ENCODE measurements at regions not wholly inside any gene's neighbourhood (a gene's known extent, or its start where the extent isn't known, plus 50 kb on each side); places are given as distances from the start of the nearest gene placed in this dataset.

DNA sequence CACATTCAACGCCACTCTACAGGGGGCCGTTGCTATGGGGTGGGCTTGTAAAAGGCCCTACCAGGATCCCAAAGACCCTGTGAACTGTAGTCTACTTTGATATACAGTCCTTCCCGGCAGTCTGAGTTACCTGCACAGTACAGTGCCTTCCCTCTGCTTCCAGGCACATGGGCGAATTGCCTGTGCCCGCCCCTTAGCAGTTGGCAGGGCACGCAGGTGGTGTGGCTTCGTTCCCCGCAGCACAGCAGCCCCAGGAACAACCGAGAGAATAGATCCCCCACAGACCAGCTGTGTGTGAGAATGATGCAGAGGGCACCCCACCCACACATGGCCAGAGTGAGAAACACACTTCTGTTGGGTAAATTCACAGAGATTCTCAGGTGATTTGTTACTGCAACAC, 60.6 kb downstream of the MRPL57 start:
- H3K9me3 ChIP-seq (ENCODE audit: low read depth): no peaks in the 10 kb centered on the region
- no peak overlapping the region for H3K9ac ChIP-seq
- peaks cover 2% of the 10 kb centered on the region for H3K9me3 Mint-ChIP-seq
- H3F3A ChIP-seq (ENCODE audit: low read depth): no peaks in the 10 kb centered on the region
- H3K4me3 ChIP-seq: no peak overlapping the region
- H3K27ac Mint-ChIP-seq: no peak overlapping the region
- no peaks in the 10 kb centered on the region for H3K36me3 Mint-ChIP-seq
- DNase-seq (ENCODE audit: low spot score): no peak
- H3K4me1 ChIP-seq: no peaks in the 10 kb centered on the region
- H3K36me3 ChIP-seq: no peaks in the 10 kb centered on the region
- no peak overlapping the region for H3K4me2 ChIP-seq
- no peak overlapping the region for H3K4me3 Mint-ChIP-seq
- no peak overlapping the region for H2AFZ ChIP-seq (replicated peaks)
- H3K4me1 Mint-ChIP-seq: peaks cover 2% of the 10 kb centered on the region
- no peaks in the 10 kb centered on the region for H3K79me2 ChIP-seq (ENCODE audit: low read depth)
- TF ChIP-seq EZH2phosphoT487 (IDR thresholded peaks at IDR 0.05): no peak
- TF ChIP-seq EZH2 (IDR thresholded peaks at IDR 0.05): no peak
- TF ChIP-seq, protein P1, sequence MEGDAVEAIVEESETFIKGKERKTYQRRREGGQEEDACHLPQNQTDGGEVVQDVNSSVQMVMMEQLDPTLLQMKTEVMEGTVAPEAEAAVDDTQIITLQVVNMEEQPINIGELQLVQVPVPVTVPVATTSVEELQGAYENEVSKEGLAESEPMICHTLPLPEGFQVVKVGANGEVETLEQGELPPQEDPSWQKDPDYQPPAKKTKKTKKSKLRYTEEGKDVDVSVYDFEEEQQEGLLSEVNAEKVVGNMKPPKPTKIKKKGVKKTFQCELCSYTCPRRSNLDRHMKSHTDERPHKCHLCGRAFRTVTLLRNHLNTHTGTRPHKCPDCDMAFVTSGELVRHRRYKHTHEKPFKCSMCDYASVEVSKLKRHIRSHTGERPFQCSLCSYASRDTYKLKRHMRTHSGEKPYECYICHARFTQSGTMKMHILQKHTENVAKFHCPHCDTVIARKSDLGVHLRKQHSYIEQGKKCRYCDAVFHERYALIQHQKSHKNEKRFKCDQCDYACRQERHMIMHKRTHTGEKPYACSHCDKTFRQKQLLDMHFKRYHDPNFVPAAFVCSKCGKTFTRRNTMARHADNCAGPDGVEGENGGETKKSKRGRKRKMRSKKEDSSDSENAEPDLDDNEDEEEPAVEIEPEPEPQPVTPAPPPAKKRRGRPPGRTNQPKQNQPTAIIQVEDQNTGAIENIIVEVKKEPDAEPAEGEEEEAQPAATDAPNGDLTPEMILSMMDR (IDR thresholded peaks at IDR 0.05): no peak
- H3K27ac ChIP-seq: no peak overlapping the region
- no peaks in the 10 kb centered on the region for H3K27me3 Mint-ChIP-seq (ENCODE audit: insufficient read depth, low read depth)
- no peaks in the 10 kb centered on the region for H4K20me1 ChIP-seq (ENCODE audit: low read depth)
- no peaks in the 10 kb centered on the region for H3K27me3 ChIP-seq

GRCh38 chr13:21238267-21238666, 61.8 kb downstream of the MRPL57 start:
- TF ChIP-seq EZH2phosphoT487 (IDR thresholded peaks at IDR 0.05): no peak
- TF ChIP-seq EZH2 (IDR thresholded peaks at IDR 0.05): no peak
- TF ChIP-seq, protein P1 (IDR thresholded peaks at IDR 0.05): no peak
- peaks cover 4% of the 10 kb centered on the region for H3K9me3 Mint-ChIP-seq
- H3K9ac ChIP-seq: no peak overlapping the region
- no peaks in the 10 kb centered on the region for H3K36me3 Mint-ChIP-seq
- H3K36me3 ChIP-seq: no peaks in the 10 kb centered on the region
- H3K27me3 ChIP-seq: no peaks in the 10 kb centered on the region
- H3K9me3 ChIP-seq (ENCODE audit: low read depth): no peaks in the 10 kb centered on the region
- no peaks in the 10 kb centered on the region for H3K79me2 ChIP-seq (ENCODE audit: low read depth)
- peak overlapping the region; percentile 80 for H3K27ac Mint-ChIP-seq
- H3K4me3 ChIP-seq: no peak overlapping the region
- no peak overlapping the region for H3K27ac ChIP-seq
- no peaks in the 10 kb centered on the region for H3K4me1 ChIP-seq
- peaks cover under 1% of the 10 kb centered on the region for H3K27me3 Mint-ChIP-seq (ENCODE audit: insufficient read depth, low read depth)
- no peak overlapping the region for H3K4me3 Mint-ChIP-seq
- H3K4me1 Mint-ChIP-seq: peaks cover 5% of the 10 kb centered on the region
- H3K4me2 ChIP-seq: no peak overlapping the region
- DNase-seq (ENCODE audit: low spot score): no peak
- no peak overlapping the region for H2AFZ ChIP-seq (replicated peaks)
- H4K20me1 ChIP-seq (ENCODE audit: low read depth): no peaks in the 10 kb centered on the region
- H3F3A ChIP-seq (ENCODE audit: low read depth): no peaks in the 10 kb centered on the region

DNA sequence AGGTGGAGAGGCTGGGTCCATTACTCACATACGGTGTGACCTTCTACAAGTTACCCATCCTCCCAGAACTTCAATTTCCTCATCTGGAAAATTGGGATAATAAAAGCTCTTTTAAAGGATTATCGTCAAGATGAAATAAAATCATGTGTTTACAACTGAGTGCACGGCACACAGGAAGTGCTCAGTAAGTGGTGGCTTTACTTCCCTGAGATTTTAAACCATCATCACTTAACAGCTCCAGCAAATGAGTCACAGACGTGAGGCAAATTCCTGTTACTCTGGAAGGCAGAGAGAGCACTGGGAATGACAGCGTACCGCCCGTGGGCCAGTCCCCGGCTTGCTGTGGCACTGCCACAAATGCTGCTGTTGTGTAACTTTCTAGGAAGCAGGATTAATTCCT, 64.1 kb downstream of the MRPL57 start:
- Mint-ChIP-seq H3K4me1 (peaks cover 5% of the 10 kb centered on the region), H3K9me3 (peaks cover 4% of the 10 kb centered on the region), H3K27me3 (ENCODE audit: insufficient read depth, low read depth) (peaks cover 3% of the 10 kb centered on the region), H3K36me3 (no peaks in the 10 kb centered on the region), H3K4me3 (no peak overlapping the region), H3K27ac (no peak overlapping the region)
- Histone ChIP-seq H3K9me3 (ENCODE audit: low read depth) (no peaks in the 10 kb centered on the region), H2AFZ (replicated peaks) (no peak overlapping the region), H3K36me3 (no peaks in the 10 kb centered on the region), H3K4me3 (no peak overlapping the region), H3F3A (ENCODE audit: low read depth) (no peaks in the 10 kb centered on the region), H3K79me2 (ENCODE audit: low read depth) (no peaks in the 10 kb centered on the region), H3K4me1 (no peaks in the 10 kb centered on the region), H4K20me1 (ENCODE audit: low read depth) (no peaks in the 10 kb centered on the region), H3K9ac (no peak overlapping the region), H3K27ac (no peak overlapping the region), H3K27me3 (no peaks in the 10 kb centered on the region), H3K4me2 (no peak overlapping the region)
- DNase-seq (ENCODE audit: low spot score): no peak
- TF ChIP-seq EZH2phosphoT487 (IDR thresholded peaks at IDR 0.05) (no peak), EZH2 (IDR thresholded peaks at IDR 0.05) (no peak)
- TF ChIP-seq, protein P1 (IDR thresholded peaks at IDR 0.05): no peak

All from neural progenitor cell (in vitro differentiated cells).